SK-MEL-5 (cell line): ENCODE measurements at regions not wholly inside any gene's neighbourhood (a gene's known extent, or its start where the extent isn't known, plus 50 kb on each side); places are given as distances from the start of the nearest gene placed in this dataset.

Source experiments
- DNase-seq: peaks from one replicate; pipeline ENCODE4 v3.0.0-alpha.2; 2016; ENCODE audit warnings: low read depth, low spot score
- in situ Hi-C: cut with HindIII; loops from 2 replicates; pipeline ENCODE4 v1.10.0; 2016; ENCODE audit warnings: low sequenced_read_pairs, high pct_unique_total_duplicates, low pct_unique_long_range_greater_than_20kb
- small RNA-seq, 2 experiments: library from RNA; depleted of rRNA; stranded (forward); fragments of <200 nt; gene quantifications; one replicate each; pipeline ENCODE3, GENCODE V24; 2014

GRCh38 chr11:8832571-8833260 lies 78.3 kb upstream of the AKIP1 start:
- in situ Hi-C loops, result no loop called here
- DNase-seq, result peak; percentile 48

- in situ Hi-C loops, result no loop called here
Observed at GRCh38 chr11:8833568-8834315, 77.2 kb upstream of the AKIP1 start.

GRCh38 chr11:8834379-8834778 lies 76.6 kb upstream of the AKIP1 start:
- DNase-seq, result no peak
- in situ Hi-C loops, result no loop called here

More at GRCh38 chr11:8833568-8834315, 77.2 kb upstream of the AKIP1 start:
- no peak for DNase-seq

GRCh38 chr11:8838248-8838647 lies 72.7 kb upstream of the AKIP1 start:
- in situ Hi-C loops, result no loop called here
- DNase-seq, result no peak

- in situ Hi-C loops, result no loop called here
- DNase-seq, result no peak
Observed at GRCh38 chr11:8839306-8839956, 71.6 kb upstream of the AKIP1 start.

- peak; percentile 67 for DNase-seq
- in situ Hi-C loops, result no loop called here
Observed at GRCh38 chr11:8839957-8840945, 70.7 kb upstream of the AKIP1 start.

GRCh38 chr11:8841899-8842298 lies 69.1 kb upstream of the AKIP1 start:
- in situ Hi-C loops, result no loop called here
- DNase-seq, result no peak

GRCh38 chr11:8858808-8859207 lies 52.2 kb upstream of the AKIP1 start:
- in situ Hi-C loops, result no loop called here
- no peak for DNase-seq

Small RNA genes lying in the stretch of these regions (small RNA-seq; reads per million reads assigned to genes)
- 0 to 1.2 reads per million in 2 experiments for gene RNA5SP330
